ENCODE measurements at regions not wholly inside any gene's neighbourhood (a gene's known extent, or its start where the extent isn't known, plus 50 kb on each side); places are given as distances from the start of the nearest gene placed in this dataset.

DNA sequence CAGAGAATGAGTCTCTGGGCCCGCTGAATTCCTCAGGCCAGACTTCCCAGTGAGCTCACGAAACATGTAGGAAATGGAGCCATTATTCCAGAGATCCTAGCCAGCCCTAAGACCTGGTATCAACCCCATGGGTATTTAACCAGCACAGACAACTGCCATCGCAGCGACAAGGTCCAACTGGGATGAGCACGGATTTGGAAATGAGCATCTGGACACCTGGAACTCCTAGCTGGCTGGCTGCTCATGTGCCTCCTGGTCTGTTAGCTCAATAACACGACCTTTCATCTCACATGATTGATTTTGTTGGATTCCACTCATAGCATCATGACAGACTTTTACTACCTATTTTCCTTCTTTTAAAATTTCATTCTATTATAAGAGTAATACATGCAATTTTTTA is 51.0 kb downstream of the POU3F3 start:
- no peak for DNase-seq (ENCODE audit: insufficient read length, low spot score)
- no peak for TF ChIP-seq POLR2A (IDR thresholded peaks at IDR 0.05; ENCODE audit: low read depth, low read length)
- no peak for FAIRE-seq

DNA sequence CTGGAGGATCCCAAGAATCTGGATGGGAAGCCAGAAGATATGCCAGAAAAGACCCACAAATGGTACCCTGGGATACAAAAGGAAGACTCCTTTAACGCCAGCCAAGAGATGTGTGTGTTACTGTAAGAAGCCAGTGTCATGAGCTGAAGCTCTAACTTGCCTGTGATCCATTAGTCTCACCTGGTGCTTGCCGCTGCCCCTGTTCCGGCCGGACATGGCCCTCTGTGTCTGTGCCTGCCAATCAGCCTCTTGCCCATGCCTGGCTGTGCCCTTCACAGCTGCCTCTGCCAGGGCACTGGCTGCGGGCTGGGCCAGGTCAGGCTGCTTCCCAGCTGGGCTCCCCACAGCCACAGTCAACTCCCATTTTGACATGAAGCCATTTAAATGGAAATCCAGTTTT is 55.4 kb downstream of the POU3F3 start:
- FAIRE-seq (no peak), DNase-seq (ENCODE audit: insufficient read length, low spot score) (no peak)
- no peak for TF ChIP-seq POLR2A (IDR thresholded peaks at IDR 0.05; ENCODE audit: low read depth, low read length)

DNA sequence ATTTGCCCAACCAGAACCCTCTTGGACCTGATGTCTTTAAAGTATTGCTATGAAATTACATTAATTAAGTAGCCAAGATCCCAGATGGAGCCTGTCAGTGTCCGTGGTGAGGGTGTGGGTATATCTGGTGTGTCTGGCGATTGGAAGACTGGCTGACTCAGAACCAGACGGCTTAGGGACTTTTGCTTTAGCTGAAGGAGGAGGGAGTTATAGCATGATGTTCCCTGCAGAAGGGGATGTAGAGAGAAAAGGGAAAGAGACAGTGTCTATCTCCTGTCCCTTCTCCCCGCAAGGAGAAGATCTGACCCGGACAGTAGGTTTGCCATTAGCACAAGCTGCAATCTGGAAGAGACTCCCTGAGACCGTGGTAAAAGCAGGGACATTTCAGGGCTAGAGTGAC is 60.6 kb downstream of the POU3F3 start:
- FAIRE-seq (no peak), DNase-seq (ENCODE audit: insufficient read length, low spot score) (no peak)
- no peak for TF ChIP-seq POLR2A (IDR thresholded peaks at IDR 0.05; ENCODE audit: low read depth, low read length)

DNA sequence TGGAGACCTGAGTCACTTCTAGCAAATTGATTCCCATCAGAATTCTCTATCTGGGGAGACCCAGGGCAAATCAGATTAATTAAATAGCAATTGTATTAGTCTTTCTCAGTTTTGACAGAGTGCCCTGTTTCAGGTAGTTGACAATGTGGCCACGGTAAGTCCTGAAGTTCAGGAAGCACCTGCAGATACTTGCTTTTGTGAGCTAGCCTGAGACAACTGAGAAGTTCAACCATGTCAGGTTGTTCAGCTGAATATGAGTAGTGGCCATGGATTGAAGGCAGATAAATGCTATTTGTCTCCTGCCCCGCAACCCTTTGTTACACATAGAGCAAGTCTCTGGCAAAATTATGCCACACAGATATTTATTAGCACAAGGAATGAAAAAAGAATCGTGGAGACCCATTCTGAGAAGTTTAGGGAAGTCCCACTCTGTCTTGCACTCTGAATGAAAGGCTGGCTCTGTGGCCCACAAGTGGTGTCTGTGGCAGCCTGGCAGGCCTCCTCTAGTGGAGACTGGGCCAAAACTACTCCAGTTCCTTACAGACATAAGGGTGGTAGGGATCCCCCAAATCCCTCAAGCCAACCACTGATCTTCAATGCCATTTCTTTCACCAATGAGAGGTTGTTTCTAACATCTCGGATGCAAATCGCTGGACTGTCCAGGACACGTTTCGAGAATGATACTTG is 61.3 kb downstream of the POU3F3 start:
- no peak for TF ChIP-seq POLR2A (IDR thresholded peaks at IDR 0.05; ENCODE audit: low read depth, low read length)
- FAIRE-seq, result no peak
- no peak for DNase-seq (ENCODE audit: insufficient read length, low spot score)

DNA sequence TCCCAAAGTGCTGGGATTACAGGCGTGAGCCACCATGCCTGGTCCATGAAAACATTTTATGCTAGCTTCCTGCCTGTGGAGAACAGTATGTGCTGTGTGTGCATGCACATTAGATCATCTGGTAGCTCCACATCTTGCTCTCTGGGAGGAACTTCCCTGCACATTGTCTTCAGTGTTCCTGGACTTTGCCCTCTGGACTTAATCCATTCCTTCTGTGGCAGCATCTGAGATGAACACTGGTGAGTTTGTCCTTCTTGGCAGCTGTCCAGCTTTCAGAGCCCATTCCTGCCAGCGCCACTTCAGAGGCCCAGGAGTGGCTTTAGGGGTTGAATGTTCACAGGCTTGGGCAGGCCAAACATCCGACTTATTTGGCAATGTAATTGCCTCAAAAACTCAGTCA is 65.2 kb downstream of the POU3F3 start:
- FAIRE-seq (no peak), DNase-seq (ENCODE audit: insufficient read length, low spot score) (no peak)
- no peak for TF ChIP-seq POLR2A (IDR thresholded peaks at IDR 0.05; ENCODE audit: low read depth, low read length)

DNA sequence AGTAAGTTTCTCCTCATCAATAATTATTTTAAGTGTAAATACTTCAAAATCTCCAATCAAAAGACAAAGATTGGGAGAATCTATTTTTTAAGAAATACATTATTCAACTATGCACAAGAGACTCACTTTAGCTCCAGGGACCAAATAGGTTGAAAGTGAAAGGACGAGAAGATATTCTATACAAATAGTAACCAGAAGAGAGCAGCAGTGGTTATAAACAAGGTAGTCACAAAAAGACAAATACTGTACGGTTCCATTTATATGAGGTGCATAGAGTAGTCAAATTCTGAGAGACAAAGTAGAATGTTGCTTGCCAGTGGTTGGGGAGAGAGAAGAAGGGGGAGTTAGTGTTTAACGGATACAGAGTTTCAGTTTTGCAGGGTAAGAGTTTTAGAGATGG is 69.8 kb downstream of the POU3F3 start:
- no peak for TF ChIP-seq POLR2A (IDR thresholded peaks at IDR 0.05; ENCODE audit: low read depth, low read length)
- no peak for FAIRE-seq

DNA sequence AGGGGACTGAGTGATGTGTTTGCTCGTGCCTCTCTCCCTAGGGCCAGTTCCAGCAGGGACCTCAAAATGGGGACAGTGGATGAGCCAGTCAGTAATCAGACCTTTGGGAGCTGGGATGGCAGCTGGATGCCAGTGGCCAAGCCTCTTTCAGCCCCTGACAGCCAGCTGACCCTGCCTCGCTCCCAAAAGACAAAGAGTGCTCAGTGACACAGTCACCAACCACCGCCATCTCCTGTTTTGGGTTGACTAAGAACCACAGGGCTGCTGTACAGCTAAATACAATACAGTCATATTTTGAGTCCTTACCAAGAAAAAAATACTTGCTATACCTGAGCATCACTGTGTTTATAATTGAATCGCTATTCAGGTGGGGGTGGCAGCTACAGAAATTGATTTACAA is 75.7 kb downstream of the POU3F3 start:
- FAIRE-seq (no peak), DNase-seq (ENCODE audit: insufficient read length, low spot score) (no peak)

More for the DNA sequence above, 69.8 kb downstream of the POU3F3 start:
- DNase-seq (ENCODE audit: insufficient read length, low spot score), result no peak

DNA sequence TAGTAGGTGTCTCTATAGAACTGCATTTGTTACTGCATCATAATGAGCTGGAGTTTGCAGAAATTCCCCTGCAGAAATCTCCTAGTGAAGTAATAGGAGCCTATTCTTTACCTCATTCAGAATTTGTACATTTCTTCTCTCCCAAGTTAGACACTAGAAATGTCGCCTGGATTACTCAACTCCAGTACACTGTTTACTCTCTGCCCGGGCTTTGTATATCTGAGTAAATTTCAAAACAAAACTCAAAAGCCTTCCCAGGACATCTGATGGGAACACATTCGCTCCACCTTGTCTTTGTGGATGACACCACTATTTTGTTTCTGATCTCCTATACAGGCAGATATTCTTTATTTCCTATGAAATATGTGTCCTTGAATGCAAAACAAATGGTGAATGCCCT is 76.8 kb downstream of the POU3F3 start:
- FAIRE-seq (no peak), DNase-seq (ENCODE audit: insufficient read length, low spot score) (no peak)
- TF ChIP-seq POLR2A (IDR thresholded peaks at IDR 0.05; ENCODE audit: low read depth, low read length), result no peak

More for the DNA sequence above, 75.7 kb downstream of the POU3F3 start:
- no peak for TF ChIP-seq POLR2A (IDR thresholded peaks at IDR 0.05; ENCODE audit: low read depth, low read length)

DNA sequence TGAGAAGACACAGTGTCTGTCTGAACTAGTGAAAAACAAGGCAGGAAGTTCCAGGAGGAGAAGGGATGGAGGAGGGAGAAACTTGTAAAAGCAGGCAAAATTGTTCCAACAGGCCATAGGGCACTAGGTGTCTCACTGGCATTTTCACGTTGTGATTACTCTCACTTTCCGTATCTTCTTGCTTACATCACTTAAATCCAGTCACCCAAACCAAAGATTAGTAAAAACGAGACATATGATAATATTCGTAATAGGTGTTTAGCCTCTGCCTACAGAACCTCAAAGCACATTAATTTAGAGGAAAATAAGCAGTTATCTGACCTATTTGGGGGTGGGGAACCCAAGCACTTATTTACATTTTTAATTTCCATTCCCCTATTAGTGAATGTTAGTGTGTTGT is 78.3 kb downstream of the POU3F3 start:
- no peak for DNase-seq (ENCODE audit: insufficient read length, low spot score)
- no peak for TF ChIP-seq POLR2A (IDR thresholded peaks at IDR 0.05; ENCODE audit: low read depth, low read length)
- no peak for FAIRE-seq

DNA sequence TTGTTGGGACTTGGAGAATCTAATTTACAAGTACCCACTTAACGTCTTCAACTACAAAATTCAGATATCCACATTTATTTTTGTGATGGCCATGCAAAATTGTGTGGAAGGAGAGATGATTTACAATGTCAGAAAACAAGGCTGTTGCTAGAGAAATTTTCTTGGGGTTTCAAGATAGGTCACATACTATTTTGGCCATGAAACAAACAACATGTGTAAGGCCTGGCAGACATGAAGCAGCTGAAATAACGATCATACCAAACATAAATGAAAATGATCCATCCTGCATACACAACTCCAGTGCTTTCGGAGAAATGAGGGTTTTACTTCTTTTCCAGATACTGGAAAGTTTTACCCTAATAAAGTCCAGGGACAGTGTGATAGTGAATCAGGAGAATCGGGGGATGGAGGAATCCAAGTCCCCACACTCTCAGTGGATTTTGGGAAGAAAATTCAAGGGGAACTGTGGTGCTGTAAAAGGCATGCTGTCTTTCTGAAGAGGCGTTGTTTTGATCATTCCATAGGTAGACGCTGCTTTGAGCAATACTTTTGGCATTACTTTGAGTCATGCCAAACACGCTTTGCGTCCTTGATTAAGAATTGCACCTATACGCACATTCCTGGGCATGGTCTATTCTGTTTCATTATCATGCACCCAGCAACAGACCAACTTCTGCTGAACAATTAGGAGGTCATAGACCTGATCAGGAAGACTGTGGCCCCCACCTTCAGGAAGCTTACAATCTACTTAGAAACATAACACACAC is 79.4 kb downstream of the POU3F3 start:
- DNase-seq (ENCODE audit: insufficient read length, low spot score) (no peak), FAIRE-seq (no peak)
- no peak for TF ChIP-seq POLR2A (IDR thresholded peaks at IDR 0.05; ENCODE audit: low read depth, low read length)

DNA sequence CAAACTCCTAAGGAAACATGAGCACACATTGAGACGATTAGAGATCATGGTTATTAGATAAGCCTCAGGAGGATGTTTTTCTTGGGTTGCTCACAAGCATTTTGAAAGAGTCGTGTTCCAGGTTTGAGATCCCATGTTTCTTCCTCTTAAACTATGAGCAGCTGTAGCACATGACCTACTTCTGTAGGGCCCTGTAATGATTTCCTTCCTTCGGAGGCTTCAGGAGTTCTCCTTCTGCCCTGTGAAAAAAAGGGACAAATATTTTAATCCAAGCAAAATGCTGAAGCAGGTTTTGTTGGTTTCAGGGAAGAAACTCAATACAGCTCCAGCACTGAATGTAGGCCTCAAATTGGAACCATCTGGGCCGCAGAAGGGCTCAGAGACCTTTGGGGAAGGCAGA is 82.6 kb downstream of the POU3F3 start:
- TF ChIP-seq POLR2A (IDR thresholded peaks at IDR 0.05; ENCODE audit: low read depth, low read length), result no peak
- FAIRE-seq (no peak), DNase-seq (ENCODE audit: insufficient read length, low spot score) (no peak)

DNA sequence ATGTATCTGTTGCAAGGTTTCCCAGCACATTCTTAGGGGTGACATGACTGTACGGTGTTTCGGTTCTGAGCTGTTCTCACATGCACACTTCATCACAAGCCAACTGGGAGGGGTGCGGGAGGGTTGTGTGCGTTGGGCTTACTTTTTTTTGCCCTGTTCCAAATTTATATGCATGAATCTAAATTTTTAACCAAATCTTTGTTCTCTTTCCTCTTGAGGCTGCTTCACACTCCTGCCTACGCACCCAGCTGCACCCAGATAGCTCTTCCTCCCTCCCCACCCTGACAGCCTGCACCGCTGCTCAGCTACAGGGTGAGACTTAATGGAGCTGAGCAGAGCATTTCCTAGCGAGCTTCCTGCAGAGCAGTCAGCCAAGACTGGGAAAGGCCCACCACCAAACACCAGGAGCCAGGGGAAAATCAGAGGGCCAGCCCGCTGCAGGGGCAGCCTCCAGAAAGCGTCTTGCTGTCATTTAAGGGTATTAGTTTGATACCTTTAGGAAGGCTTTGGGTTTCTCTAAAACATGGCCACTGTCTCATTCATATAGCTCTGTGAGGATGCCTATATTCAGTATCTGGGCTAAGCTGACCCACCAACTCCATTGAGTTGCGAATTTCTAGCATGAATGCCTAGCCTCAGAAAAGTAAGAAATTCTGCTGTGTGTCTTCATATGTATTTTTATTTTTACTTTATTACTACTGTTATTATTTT is 84.5 kb downstream of the POU3F3 start:
- FAIRE-seq (no peak), DNase-seq (ENCODE audit: insufficient read length, low spot score) (no peak)
- TF ChIP-seq POLR2A (IDR thresholded peaks at IDR 0.05; ENCODE audit: low read depth, low read length), result no peak

DNA sequence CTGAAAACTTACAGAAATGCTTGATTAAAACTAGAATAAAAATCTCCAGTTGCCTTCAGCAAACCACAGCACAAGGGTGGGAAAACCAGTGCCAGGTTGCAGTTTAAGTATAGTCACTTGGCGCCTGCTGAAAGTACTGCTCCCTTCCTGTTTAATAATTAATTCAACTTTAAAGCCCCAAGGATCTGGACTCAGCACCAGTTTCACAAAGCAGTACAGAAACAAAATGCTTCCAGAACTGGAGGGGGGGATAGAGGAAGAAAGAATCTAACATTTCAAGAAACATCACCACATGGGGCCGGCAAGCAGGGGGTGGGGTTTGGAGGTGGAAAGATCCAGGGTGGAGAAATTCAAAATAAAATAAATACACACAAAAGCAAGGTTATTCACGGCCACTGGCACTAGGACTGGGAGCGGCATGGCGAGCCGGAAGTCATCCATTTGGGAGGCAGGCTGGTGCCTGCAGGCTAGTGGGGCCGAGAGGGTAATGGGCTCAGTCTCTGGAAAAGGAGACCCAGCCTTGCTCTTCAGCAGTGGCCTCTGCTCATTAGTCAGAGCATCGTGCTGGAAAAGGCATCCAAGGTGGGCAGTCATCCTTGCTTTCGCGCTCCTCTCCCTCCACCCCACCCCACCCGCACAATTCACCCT is 85.8 kb downstream of the POU3F3 start:
- DNase-seq (ENCODE audit: insufficient read length, low spot score), result no peak
- TF ChIP-seq POLR2A (IDR thresholded peaks at IDR 0.05; ENCODE audit: low read depth, low read length), result no peak
- FAIRE-seq, result no peak

DNA sequence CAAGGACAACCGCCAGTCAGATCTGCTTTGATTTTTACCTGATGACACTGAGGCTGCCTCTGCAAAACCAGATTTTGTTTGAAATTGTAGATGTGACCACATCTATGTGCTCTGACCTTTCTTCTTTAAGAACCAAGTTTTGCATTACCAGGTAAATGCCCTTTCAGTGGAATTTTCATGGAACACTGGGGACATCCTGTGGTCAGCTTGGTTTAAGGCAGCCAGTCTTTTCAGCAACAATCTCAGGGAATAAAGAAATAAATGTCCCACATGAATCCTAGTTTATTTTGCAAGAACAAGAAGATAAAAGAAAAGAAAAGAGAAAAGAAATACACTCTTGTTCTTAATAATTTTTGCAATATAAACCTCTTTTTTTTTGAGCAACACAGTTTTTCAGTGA is 90.6 kb downstream of the POU3F3 start:
- DNase-seq (ENCODE audit: insufficient read length, low spot score) (no peak), FAIRE-seq (no peak)
- no peak for TF ChIP-seq POLR2A (IDR thresholded peaks at IDR 0.05; ENCODE audit: low read depth, low read length)

Measured in H54 (cell line).